NOMO-1 treated with dmso at 0.1 percent for 144 hours (cell line): ENCODE measurements at regions not wholly inside any gene's neighbourhood (a gene's known extent, or its start where the extent isn't known, plus 50 kb on each side); places are given as distances from the start of the nearest gene placed in this dataset.
"Not testable (repeated sequence)": the region's sequence is repeated elsewhere in the genome, so short reads cannot be mapped to it uniquely, and the experiment has no call there.

Source experiments
- DNase-seq: peaks from one replicate; lab custom pipeline; 2025; ENCODE audit not compliant: unreplicated experiment; lab: John Stamatoyannopoulos, UW

DNA sequence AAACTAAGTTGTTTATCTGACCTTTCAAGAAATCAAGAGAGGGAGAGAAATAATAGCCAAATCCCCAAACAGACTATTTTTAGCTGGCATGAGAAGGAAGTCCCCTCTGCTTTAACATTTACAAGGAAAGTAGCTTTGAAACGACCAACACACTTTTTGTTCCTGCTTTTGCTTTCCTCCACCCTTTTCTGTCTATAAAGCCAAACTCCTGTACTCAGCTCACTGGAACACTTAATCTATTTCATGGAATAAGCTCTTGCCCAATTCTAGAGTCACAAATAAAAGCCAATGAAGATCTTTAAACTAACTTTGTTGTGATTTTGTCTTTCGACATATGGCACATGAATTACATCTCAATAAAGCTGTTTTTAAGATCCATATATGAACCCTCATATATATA is 86.8 kb upstream of the CCDC71L start:
- DNase-seq: no peak

DNA sequence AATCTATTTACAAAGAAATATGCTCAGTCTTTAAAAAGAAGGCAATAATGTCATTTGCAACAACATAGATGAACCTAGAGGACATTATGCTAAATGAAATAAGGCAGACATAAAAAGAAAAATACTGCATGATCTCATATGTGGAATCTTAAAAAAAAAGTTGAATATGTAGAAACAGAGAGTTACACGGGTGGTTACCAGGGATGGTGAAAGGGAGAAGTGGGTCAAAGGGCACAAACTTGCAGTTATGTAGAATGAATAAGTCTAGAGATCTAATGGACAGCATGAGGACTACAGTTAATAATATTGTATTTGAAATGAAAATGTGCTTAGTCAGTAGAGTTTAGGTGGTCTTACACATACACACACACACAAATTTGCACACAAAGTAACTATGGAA is 88.2 kb upstream of the CCDC71L start:
- DNase-seq: no peak

DNA sequence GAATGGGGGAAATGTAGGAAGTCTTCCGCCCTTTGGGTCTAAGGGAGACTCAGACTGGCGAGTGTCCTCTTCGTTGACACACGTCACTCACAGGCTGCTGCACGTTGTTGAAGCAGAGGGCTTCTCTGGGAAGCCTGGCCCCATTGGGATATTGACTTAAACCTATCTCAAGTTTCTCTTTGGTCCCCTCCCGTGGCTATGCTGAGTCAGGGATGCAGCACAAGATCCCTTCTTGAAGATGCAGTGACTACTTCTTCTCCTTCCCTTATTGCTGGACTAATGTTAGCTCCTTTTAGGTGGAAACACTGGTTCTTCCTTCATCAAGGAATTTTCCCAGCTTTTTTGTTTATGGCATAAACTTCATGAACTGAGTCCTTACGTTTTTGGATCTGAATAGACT is 89.8 kb upstream of the CCDC71L start:
- no peak for DNase-seq

DNA sequence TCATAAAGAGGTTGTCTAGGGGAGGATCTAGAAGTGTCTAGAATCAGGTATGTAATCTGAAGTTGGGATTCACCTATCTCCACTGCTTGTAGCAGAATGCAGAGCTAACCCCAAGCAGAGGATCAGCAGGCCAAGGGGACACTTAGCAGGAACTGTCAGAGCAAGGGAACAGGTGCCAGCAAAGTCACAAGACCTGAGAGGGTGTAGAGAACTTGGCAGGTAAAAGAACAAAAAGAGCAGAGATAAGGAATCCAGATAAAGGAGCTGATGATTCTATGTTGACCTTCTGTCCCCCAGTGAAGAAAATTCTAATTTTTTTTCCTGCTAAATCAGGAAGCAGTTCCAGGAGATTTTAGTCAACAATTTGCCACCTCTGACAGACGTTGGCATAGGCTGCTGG is 91.4 kb upstream of the CCDC71L start:
- no peak for DNase-seq

DNA sequence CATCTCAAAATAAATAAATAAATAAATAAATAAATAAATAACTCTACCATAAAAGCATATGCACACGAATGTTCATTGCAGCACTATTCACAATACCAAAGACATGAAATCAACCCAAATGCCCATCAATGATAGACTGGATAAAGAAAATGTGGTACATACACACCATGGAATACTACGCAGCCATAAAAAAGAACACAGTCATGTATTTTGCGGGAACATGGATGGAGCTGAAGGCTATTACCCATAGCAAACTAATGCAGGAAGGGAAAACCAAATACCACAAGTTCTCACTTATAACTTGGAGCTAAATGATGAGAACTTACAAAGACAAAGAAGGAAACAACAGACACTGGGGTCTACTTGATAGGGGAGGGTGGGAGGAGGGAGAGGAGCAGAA is 94.1 kb upstream of the CCDC71L start:
- not testable (repeated sequence) for DNase-seq

DNA sequence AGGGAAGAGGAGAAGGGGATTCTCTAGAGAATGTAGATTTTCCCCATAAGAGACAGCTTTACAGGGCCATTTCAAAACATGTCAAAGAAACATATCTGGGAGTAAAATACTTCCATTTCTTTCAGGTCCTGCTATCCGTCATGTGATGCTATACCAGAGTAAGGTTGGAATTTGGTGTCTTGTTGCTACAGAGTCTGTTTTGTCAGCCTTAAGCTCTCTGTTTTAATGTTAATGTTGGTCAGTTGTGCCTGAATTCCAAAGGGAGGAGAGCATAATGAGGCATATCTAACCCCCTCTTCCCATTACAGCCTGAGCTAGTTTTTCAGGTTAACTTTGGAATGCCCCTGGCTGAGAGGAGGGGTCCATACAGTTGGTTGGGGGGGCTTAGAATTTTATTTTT is 94.7 kb upstream of the CCDC71L start:
- no peak for DNase-seq

DNA sequence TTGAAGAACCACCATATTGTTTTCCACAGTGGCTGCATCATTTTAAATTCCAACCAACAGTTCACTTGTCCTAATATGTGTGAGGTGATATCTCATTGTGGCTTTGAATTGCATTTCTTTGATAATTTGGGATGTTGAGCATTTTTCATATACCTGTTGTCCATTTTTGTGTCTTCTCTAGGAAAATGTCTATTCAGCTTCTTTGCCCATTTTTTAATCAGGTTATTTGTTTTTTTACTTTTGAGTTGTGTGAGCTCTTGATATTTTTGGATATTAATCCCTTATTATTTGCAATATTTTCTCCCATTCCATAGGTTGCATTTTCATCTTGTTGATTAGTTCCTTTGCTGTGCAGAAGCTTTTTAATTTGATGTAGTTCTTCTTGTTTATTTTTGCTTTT is 95.1 kb upstream of the CCDC71L start:
- no peak for DNase-seq

DNA sequence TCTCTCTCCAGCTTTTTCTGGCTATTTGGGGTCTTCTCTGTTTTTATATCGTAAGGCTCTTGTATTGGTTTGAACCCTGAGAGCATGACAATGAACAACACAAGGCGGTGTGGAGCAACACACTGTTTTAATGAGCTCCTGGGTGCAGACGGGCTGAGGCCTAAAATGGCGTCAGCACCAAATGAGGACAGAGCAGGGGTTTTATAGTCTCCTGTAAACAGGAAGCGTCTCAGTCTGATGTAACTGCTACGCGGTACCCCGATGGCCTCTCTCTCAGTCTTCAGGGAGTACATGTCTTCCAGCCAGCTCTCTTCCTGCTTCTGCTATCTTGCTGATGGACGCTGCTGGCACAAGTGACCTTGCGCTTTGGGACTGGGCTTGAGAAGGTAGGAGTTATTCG is 95.9 kb upstream of the CCDC71L start:
- no peak for DNase-seq

DNA sequence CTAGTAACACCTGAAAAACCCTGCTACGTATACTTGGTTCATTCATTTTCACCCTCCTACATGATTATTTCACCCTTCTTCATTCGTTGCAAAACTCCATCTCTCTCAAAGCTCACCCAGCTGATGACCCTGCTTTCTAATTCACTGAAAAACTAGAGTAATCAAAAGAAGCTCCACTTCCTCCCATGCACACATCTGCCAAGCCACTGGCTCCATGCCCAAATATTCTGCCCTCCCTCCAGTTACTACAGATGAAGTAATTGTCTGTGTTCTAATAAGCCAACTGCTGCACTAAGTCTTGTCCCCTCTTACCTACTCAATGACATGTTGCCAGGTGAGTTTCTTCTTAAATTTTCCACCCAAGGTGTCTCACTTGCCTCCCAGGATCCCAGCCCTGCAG is 96.9 kb upstream of the CCDC71L start:
- DNase-seq: no peak

DNA sequence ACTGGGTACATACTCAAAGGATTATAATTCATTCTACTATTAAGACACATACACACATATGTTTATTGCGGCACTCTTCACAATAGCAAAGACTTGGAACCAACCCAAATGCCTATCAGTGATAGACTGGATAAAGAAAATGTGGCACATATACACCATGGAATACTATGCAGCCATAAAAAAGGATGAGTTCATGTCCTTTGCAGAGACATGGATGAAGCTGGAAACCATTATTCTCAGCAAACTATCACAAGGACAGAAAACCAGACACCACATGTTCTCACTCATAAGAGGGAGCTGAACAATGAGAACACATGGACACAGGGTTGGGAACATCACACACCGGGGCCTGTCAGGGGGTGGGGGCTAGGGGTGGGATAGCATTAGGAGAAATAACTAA is 101.9 kb upstream of the CCDC71L start:
- DNase-seq: not testable (repeated sequence)

DNA sequence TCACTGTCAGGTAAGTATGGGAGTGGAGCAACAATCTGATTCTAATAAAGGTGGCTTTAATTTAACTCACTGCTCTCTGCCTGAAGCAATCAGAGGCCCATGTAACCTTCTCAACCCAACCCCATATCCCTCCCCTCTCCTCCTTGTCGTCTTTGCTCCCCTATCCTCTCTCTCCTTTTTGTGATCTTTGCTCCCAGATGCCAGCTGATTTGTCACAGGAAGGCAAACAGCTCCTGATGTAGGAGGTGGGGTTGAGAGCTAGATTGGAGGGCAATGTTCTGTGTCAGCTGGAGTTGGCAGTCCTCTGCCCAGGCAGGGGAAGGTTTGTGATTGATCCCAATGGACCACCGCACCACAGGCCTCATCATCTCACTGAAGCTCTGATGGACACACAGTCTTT is 101.4 kb upstream of the PIK3CG start:
- no peak for DNase-seq

DNA sequence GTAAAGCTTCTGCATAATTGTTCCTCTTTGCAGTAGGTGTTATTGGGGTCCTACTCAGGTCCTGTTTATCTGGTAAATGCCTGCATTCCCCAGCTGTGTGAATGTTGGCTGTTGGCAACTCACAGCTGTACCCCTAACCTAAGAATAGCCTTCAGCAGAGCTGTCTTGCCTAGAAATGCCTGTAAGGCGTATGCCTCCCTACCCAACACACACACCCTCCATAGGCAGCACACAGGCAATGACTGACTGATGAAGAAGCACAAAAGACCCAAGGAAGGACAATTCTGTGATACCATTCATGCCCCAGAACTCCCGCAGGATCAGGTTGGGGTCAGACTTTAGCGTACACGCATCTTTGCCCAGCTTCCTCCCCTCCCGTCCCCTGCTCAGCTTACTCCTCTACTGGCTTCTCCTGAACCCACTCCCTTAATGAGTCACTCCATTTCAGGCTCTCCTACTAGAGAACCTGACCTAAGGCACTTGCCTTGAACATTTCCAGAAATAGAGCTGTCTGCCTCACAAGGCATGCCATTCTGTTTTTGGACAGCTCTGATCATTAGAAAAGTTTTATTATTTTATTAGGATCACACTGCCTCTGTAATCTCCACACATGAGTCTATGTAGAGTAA is 99.2 kb upstream of the PIK3CG start:
- no peak for DNase-seq

DNA sequence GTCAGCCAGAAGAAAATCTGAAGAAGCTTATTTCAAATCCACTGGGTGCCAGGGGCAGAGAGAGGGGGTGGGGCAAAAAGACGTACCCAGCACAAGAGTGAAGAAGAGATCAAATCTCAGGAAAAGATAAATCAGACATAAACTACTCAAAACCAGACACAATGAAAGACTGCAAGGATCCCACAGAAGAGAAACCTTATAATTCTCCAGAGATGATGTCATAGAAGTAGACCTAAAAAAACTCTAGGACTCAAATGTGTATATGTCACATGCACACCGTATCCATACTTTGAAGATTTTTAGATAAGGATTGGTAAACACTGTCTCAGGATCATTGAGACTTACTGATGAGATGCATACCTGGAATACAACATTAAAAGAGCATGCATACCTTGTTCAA is 98.5 kb upstream of the PIK3CG start:
- no peak for DNase-seq

DNA sequence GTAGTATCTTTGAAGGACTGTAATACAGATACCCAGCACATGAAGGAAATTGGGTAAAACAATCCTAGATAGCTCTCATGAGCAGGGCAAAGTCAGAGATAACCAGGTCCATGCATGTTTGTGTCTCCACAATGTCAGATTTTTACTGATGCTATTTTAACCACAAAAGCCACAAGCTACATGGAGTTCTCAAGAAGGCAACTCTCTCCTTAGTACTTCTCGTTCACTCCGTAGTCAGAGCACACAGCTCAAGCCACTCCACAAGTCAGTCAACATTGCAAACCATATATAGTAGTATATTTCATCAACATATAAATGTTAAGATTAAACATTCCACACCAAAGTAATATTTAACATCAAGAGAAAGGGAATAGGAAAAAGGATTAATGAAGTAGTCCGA is 98.0 kb upstream of the PIK3CG start:
- DNase-seq: no peak

DNA sequence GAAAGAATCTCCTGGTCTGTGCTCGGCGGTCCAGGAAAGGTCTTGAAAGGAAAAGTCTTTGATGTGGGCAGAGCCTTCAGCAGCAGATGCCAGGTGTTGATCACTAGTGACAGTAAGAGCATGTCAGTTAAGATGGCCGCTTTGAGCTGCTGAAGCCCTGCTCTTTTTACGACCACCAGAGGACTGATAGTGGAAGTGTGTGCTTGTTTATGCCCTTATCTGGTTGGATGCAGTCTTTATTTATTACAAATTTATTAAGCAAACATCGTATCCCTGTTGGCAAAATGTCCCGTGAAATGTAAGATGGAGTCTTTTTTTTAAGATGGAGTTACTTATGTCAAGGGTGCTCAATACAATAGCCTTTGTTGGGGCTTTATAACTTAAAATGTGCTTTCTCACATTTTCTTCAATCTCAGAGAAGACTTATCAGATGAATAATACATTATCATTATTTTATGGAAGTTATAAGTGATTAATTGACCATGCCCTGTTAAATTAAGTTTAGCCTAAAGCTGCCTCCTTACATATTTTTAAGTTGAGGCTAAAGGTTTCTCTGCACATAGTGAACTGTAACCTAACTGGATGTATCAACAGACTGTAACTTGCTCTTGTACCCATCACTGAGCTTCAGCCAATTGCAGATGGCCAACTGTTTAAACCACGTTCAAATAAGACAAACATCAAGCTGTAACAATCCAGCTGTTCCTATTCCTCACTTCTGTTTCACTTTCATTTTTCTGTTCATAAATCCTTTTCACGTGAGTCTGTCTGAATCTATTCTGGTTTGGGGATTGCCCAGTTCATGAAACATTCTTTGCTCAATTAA is 97.4 kb upstream of the PIK3CG start:
- no peak for DNase-seq

DNA sequence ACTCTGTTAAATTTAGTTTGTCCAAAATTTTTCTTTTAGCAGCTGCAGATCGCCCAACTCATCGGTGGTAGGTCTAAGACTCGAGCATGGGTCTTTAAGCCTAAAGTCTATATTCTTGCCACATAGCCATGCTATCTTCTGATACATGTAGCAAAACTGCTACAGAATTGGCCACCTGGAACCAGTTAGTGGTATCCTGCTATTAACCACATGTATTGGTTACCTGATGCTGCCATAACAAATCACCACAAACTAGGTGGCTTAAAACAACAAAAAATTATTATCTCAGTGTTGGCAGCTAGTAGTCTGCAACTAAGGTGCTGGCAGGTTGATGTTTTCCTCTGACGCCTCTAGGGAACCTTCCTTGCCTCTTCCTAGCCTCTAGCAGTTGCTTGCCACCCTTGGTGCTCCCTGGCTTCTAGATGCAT is 96.7 kb upstream of the PIK3CG start:
- DNase-seq: no peak

DNA sequence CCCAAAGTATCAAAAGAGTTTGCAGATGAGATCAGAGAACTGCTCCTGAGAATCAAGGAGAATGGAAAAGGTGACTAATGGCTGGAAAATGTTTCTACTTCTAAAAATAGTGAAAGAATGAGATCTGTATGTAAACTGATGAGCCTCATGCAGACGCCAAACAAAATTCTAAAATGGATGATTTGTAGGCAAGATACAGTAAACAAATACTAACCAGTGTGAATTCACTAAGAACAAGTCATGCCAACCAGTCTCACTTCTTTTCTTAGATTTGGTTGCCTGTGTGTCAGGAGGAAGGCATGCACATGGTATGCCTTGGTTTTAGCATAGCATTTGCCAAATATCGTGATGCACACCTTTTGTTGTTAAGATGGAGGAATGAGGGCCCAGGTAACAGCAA is 94.9 kb upstream of the PIK3CG start:
- DNase-seq: no peak

DNA sequence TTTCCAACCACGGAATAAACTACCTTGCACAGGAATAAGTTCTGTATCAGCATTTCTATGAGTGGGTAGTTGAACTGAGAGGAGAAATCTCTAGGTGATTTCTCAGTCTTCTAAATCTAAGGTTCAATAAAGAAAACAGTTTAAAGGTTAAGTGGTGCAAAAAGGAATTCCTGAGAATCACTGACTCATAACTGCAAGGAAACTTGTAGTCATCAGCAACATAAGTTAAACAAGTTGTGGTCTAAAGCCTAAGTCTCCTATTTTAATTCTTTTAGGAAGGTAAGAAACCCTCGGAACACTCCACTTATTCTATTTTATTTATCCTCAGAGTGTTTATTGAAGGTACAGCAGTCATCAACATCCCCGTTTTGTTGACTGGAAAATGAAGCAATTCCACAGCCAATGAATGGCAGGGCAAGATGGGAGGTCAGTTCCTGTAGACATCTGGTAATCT is 92.4 kb upstream of the PIK3CG start:
- DNase-seq: no peak

DNA sequence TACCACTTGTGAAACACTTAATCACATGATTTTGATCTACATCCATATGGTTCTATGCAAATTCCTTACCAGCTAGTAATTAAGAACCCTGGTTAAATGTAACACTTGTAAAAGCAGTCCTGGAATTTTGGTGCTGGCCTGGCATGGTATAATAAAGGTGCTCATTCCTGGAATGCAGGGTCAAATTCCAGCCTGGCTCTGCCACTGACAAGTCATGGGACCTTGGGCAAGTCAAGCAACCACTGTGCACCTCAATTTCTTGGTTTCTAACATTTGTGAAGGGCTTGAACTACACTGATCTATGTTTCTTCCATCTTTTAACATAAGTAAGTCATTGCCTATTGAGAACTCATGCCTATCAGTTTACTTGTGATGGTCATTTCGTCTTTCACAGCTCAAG is 91.9 kb upstream of the PIK3CG start:
- DNase-seq: no peak

DNA sequence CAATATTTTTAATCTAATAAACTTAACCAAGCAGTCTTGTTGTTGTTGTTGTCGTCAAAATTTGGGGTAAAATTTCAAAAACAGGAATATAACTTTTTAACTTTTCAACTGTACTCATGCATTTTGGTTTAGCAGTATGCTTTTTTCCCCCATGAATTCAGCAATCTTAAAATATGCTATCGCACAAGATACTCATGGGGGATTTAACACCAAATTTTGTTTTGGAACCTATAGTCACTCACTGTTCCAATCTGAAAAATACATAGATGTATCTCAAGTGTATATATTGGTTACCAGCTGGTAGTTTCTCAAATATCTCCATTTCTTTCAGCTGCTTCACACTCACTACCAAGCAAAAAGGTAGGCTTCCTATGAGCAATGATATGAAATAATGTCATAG is 91.4 kb upstream of the PIK3CG start:
- DNase-seq: no peak

DNA sequence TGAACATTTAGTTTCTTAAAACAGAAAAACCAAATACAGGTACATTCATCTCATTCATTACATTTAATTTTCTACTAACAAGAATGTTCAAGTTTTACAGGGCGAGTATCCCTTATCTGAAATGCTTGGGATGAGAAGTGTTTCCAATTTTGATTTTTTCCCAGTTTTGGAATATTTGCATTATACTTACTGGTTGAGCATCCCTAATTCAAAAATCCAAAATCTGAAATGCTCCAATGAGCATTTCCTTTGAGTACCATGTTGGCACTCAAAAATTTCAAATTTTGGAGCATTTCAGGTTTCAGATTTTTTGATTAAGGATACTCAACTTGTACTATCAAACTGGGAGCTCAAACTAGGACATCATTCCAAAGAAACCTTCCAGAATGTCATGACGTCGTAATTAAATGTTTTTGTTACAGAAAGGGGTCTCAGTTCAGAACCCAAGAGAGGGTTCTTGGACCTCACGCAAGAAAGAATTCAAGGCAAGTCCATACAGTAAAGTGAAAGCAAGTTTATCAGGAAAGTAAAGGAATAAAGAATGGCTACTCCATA is 90.8 kb upstream of the PIK3CG start:
- no peak for DNase-seq

DNA sequence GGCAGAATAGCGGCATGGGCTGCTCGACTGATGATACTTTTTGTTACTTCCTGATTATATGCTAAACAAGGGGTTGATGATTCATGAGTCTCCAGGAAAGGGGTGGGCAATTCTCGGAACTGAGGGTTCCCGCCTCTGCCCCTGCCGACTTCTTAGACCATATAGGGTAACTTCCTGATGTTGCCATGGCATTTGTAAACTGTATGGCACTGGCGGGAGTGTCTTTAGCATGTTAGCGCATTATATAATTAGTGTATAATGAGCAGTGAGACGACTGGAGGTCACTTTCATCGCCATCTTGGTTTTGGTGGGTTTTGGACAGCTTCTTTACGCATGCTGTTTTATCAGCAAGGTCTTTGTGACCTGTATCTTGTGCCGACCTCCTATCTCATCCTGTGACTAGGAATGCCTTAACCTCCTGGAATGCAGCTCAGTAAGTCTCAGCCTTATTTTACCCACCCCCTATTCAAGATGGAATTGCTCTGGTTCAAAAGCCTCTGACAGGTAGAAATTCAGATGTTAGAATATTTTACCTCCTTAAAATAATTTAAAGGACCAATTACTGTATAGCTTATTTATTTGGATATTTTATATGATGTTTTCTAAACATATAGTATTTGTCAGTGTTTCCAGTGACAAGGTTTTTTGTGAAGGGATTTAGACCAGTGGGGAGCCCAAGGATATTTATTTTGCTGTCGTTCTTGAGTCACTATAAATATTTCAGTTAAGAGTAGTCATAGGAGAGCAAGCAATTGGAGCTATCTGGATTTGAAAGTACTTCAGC is 90.1 kb upstream of the PIK3CG start:
- DNase-seq: peak; percentile 53
